H1 (cell line): ENCODE measurements at regions not wholly inside any gene's neighbourhood (a gene's known extent, or its start where the extent isn't known, plus 50 kb on each side); places are given as distances from the start of the nearest gene placed in this dataset.

Source experiments
- CHD2 ChIP-seq: IDR thresholded peaks from 2 replicates; pipeline ENCODE4 v1.6.1; 2012; ENCODE audit warnings: low read length, improper control_type of control experiment
- CREB1 ChIP-seq: IDR thresholded peaks from 2 replicates; pipeline ENCODE4 v1.6.1; 2012; ENCODE audit warnings: inconsistent platforms
- JUN ChIP-seq: IDR thresholded peaks from 2 replicates; pipeline ENCODE4 v1.6.1; 2011; ENCODE audit warnings: low read depth, mild to moderate bottlenecking, improper control_type of control experiment, low read length
- SIN3A ChIP-seq, 2 experiments: IDR thresholded peaks in 1 of 2; conservative IDR thresholded peaks in 1 of 2; 2 replicates each; pipeline ENCODE4 v1.6.1; 2011 to 2012; ENCODE audit warnings: low read length in 2 of 2, improper control_type of control experiment in 1 of 2, low read depth in 1 of 2, mild to moderate bottlenecking in 1 of 2
- SP1 ChIP-seq: IDR thresholded peaks from 2 replicates; pipeline ENCODE4 v1.6.1; 2011; ENCODE audit warnings: low read depth, low read length
- USF2 ChIP-seq: IDR thresholded peaks from 2 replicates; pipeline ENCODE4 v1.6.1; 2011; ENCODE audit warnings: low read length, improper control_type of control experiment

- TF ChIP-seq CREB1, result no peak
- TF ChIP-seq SIN3A (conservative IDR thresholded peaks at IDR 0.05 in 1 of 2, IDR thresholded peaks at IDR 0.05 in 1 of 2; ENCODE audit: low read depth in 1 of 2, low read length in 2 of 2), result no peak
- TF ChIP-seq CHD2, result no peak
- TF ChIP-seq SP1, result no peak
- no peak for TF ChIP-seq USF2
- no peak for TF ChIP-seq JUN
Observed at GRCh38 chr2:12539776-12540562, 176.8 kb upstream of the TRIB2 start (continued).
